ENCODE measurements at regions not wholly inside any gene's neighbourhood (a gene's known extent, or its start where the extent isn't known, plus 50 kb on each side); places are given as distances from the start of the nearest gene placed in this dataset.

DNA sequence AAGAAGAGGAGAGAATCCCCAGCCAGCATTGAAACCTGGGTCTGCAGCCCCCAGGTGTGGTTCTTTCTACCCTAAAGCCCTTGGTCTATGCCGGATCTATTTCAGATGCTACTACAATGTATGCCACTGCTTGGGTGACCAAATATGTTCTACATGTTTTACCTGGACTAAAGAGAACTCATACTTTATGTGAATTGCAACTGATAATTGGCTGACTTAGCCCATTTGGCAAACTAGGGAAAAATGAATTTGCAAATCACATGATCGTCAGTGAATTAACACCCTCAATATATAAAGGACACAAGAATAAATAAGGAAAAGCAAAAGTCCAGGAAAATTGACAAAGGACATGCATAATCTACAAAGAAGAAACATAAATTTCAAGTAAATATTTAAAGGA is 308.8 kb upstream of the IRX2 start:
- ChIA-PET POLR2A (no interaction called here), CTCF (no interaction called here)
- TF ChIP-seq FOXM1 (IDR thresholded peaks at IDR 0.05; ENCODE audit: borderline replicate concordance): no peak
- TF ChIP-seq, protein P1, sequence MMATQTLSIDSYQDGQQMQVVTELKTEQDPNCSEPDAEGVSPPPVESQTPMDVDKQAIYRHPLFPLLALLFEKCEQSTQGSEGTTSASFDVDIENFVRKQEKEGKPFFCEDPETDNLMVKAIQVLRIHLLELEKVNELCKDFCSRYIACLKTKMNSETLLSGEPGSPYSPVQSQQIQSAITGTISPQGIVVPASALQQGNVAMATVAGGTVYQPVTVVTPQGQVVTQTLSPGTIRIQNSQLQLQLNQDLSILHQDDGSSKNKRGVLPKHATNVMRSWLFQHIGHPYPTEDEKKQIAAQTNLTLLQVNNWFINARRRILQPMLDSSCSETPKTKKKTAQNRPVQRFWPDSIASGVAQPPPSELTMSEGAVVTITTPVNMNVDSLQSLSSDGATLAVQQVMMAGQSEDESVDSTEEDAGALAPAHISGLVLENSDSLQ (IDR thresholded peaks at IDR 0.05): no peak
- no peak for TF ChIP-seq ARNT (IDR thresholded peaks at IDR 0.05)
- no peak for TF ChIP-seq LEF1 (IDR thresholded peaks at IDR 0.05; ENCODE audit: borderline replicate concordance)
- TF ChIP-seq ELF4 (IDR thresholded peaks at IDR 0.05): no peak
- TF ChIP-seq SP1 (IDR thresholded peaks at IDR 0.05): no peak
- no peak for TF ChIP-seq NFRKB (IDR thresholded peaks at IDR 0.05)
- no peak for TF ChIP-seq FOXA1 (IDR thresholded peaks at IDR 0.05)
- no peak for TF ChIP-seq ZNF384 (IDR thresholded peaks at IDR 0.05)
- TF ChIP-seq TARDBP (IDR thresholded peaks at IDR 0.05): no peak
- no peak for TF ChIP-seq L3MBTL2 (conservative IDR thresholded peaks at IDR 0.05)
- TF ChIP-seq HDGF (IDR thresholded peaks at IDR 0.05; ENCODE audit: borderline replicate concordance): no peak
- no peak for TF ChIP-seq FOXK2 (IDR thresholded peaks at IDR 0.05)
- TF ChIP-seq CTBP1 (IDR thresholded peaks at IDR 0.05; ENCODE audit: borderline replicate concordance): no peak
- TF ChIP-seq SUZ12 (IDR thresholded peaks at IDR 0.05): no peak
- no peak for TF ChIP-seq BHLHE40 (IDR thresholded peaks at IDR 0.05; ENCODE audit: borderline replicate concordance)
- DNase-seq (ENCODE audit: extremely low spot score): no peak

DNA sequence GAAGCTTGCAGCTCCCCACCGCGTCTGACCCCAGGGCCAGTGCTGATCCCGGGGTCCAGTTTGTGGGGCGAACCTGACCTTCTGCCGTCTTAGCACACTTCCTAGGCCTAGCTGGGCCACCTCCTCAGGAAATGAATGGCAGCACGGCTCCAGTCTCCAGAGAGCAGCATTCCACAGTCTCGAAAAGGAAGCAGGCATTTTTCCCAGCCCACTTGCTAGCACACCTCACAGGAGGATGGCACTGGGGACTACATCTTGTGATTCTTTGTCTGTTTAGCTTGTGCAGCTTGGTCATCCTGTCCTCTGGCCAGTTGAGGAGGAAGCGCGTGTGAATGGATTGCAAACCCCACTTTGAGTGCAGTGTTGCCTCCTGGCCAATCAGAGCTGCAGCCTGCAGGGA is 308.0 kb upstream of the IRX2 start:
- no peak for DNase-seq (ENCODE audit: extremely low spot score)
- ChIA-PET CTCF (no interaction called here), POLR2A (no interaction called here)
- TF ChIP-seq, protein P1 (IDR thresholded peaks at IDR 0.05): no peak
- TF ChIP-seq ELF4 (IDR thresholded peaks at IDR 0.05) (no peak), ZNF384 (IDR thresholded peaks at IDR 0.05) (no peak), BHLHE40 (IDR thresholded peaks at IDR 0.05; ENCODE audit: borderline replicate concordance) (no peak), ARNT (IDR thresholded peaks at IDR 0.05) (no peak), L3MBTL2 (conservative IDR thresholded peaks at IDR 0.05) (no peak), LEF1 (IDR thresholded peaks at IDR 0.05; ENCODE audit: borderline replicate concordance) (no peak), NFRKB (IDR thresholded peaks at IDR 0.05) (no peak), SUZ12 (IDR thresholded peaks at IDR 0.05) (no peak), CTBP1 (IDR thresholded peaks at IDR 0.05; ENCODE audit: borderline replicate concordance) (no peak), FOXK2 (IDR thresholded peaks at IDR 0.05) (no peak), FOXA1 (IDR thresholded peaks at IDR 0.05) (no peak), TARDBP (IDR thresholded peaks at IDR 0.05) (no peak), SP1 (IDR thresholded peaks at IDR 0.05) (no peak)

DNA sequence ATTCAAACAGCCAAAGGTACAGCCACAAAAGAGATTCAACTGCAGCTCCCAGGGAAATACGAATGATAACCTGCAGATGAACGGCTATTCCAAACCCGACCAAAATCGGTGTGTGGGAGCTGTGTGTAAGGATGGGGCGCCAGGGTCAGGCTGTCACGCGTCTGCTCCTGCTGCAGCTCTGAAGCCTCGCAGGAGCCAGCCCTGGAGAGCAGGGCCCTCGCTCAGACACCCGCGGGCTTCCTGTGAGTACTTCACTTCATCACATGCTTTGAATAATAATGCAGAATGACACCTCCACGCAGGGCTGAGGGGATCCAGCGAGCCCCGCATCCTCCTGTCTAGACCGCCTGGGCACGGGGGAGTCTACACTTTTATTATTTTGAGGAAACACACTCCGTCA is 307.5 kb upstream of the IRX2 start:
- no peak for DNase-seq (ENCODE audit: extremely low spot score)
- TF ChIP-seq CTBP1 (IDR thresholded peaks at IDR 0.05; ENCODE audit: borderline replicate concordance): no peak
- no peak for TF ChIP-seq ELF4 (IDR thresholded peaks at IDR 0.05)
- ChIA-PET POLR2A (no interaction called here), CTCF (no interaction called here)

DNA sequence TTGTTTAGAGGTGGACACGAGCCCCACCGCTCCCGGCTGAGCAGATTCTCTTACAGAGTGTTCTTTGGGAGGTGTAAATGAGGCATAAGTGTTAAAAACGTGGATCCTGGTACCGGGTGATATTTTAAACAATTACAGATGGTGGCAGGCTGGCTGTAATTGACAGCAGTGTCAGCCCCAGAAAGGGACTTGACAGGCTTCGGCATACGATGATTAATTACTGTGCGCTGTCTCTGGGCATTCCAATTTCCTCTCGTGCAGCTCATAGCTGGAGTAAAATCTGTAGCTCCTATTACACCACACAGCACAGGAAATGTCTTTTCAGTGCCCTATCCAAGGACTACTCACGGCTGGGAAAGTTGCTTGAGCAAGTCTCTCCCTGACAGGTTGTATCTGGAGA is 305.4 kb upstream of the IRX2 start:
- no peak for DNase-seq (ENCODE audit: extremely low spot score)
- ChIA-PET CTCF (no interaction called here), POLR2A (no interaction called here)
- TF ChIP-seq ELF4 (IDR thresholded peaks at IDR 0.05) (no peak), FOXK2 (IDR thresholded peaks at IDR 0.05) (no peak), BHLHE40 (IDR thresholded peaks at IDR 0.05; ENCODE audit: borderline replicate concordance) (no peak), CTBP1 (IDR thresholded peaks at IDR 0.05; ENCODE audit: borderline replicate concordance) (no peak), LEF1 (IDR thresholded peaks at IDR 0.05; ENCODE audit: borderline replicate concordance) (no peak), FOXM1 (IDR thresholded peaks at IDR 0.05; ENCODE audit: borderline replicate concordance) (no peak), FOXA1 (IDR thresholded peaks at IDR 0.05) (no peak), ARNT (IDR thresholded peaks at IDR 0.05) (no peak), TARDBP (IDR thresholded peaks at IDR 0.05) (no peak), ZNF384 (IDR thresholded peaks at IDR 0.05) (no peak), NFRKB (IDR thresholded peaks at IDR 0.05) (no peak), HDGF (IDR thresholded peaks at IDR 0.05; ENCODE audit: borderline replicate concordance) (no peak), SUZ12 (IDR thresholded peaks at IDR 0.05) (no peak), L3MBTL2 (conservative IDR thresholded peaks at IDR 0.05) (no peak)
- TF ChIP-seq, protein P1 (IDR thresholded peaks at IDR 0.05): no peak

DNA sequence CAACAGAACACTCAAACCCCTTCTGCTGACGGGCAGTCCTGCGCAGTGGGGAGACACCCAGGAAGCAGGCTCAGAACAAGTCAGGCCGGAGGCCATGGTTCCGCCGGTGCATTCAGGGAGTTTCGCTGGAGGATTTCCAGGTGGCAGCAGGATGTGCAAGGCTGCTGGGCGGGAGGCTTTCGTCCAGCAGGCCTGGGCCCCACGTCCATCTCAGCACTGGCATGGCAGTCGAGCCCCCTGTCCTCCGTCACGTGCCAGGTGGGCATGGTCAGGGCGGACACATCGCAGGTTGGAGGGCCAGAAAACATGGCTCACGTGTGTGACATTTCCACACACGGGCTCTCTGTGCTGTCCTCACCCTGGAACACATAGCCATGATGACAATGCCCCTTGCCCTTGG is 299.9 kb upstream of the IRX2 start:
- TF ChIP-seq L3MBTL2 (conservative IDR thresholded peaks at IDR 0.05): no peak
- no peak for TF ChIP-seq SUZ12 (IDR thresholded peaks at IDR 0.05)
- POLR2A ChIA-PET: no interaction called here
- no peak for DNase-seq (ENCODE audit: extremely low spot score)
- CTCF ChIA-PET: no interaction called here

DNA sequence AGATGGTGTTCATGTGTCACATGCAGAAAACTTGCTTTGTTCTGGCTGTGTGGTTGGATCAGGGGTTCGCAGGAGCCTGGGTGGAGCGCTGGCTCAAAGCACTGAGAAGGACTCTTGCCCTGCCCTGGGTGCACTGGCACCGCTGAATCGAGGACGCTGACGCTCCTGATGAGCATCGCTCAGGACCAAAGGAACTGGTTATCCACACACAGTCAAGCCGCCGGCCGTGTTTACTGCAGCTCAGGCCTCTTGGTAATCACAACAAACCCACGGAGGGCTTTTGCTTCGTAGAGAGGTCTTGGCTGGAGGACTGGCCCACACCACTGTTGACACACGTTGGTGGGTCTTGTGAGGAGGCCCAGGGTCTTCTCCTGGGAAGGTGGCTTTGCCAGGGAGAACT is 299.4 kb upstream of the IRX2 start:
- CTCF ChIA-PET: no interaction called here
- POLR2A ChIA-PET: no interaction called here
- no peak for TF ChIP-seq FOXK2 (IDR thresholded peaks at IDR 0.05)
- TF ChIP-seq SUZ12 (IDR thresholded peaks at IDR 0.05): no peak
- TF ChIP-seq ZNF384 (IDR thresholded peaks at IDR 0.05): no peak
- TF ChIP-seq CTBP1 (IDR thresholded peaks at IDR 0.05; ENCODE audit: borderline replicate concordance): no peak
- TF ChIP-seq NFRKB (IDR thresholded peaks at IDR 0.05): no peak
- no peak for DNase-seq (ENCODE audit: extremely low spot score)

DNA sequence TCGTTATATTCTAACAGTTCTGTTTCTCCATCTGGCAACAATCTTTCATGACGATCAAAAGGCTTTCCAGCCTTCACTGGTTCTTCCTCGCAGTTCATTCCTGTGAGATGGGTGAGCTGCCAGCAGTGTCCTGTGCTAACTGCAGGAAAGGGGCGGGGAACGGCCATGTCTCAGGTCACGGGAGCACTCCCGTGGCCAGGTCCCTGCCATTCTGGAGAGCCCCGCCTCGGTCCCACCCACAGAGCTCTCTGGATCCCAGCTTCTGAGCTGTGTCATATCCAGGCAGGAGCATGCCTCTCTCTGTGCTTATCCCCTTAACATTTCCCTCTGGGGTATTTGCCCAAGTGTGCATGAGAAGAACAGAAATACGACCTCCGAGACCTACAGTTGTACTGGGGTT is 297.8 kb upstream of the IRX2 start:
- CTCF ChIA-PET: no interaction called here
- POLR2A ChIA-PET: no interaction called here
- TF ChIP-seq SUZ12 (IDR thresholded peaks at IDR 0.05) (no peak), FOXA1 (IDR thresholded peaks at IDR 0.05) (no peak), TARDBP (IDR thresholded peaks at IDR 0.05) (no peak), FOXM1 (IDR thresholded peaks at IDR 0.05; ENCODE audit: borderline replicate concordance) (no peak)
- no peak for DNase-seq (ENCODE audit: extremely low spot score)

All from HEK293T (cell line).